ENCODE measurements at regions not wholly inside any gene's neighbourhood (a gene's known extent, or its start where the extent isn't known, plus 50 kb on each side); places are given as distances from the start of the nearest gene placed in this dataset.
"Not testable (repeated sequence)": the region's sequence is repeated elsewhere in the genome, so short reads cannot be mapped to it uniquely, and the experiment has no call there.

GRCh38 chr16:35102780-35103403 lies 1643.5 kb downstream of the TP53TG3F start:
- ChIA-PET POLR2A (no interaction called here), CTCF (no interaction called here)
- TF ChIP-seq FOXM1 (IDR thresholded peaks at IDR 0.05; ENCODE audit: borderline replicate concordance) (no peak), FOXK2 (IDR thresholded peaks at IDR 0.05) (no peak), NFRKB (IDR thresholded peaks at IDR 0.05) (no peak), HDGF (IDR thresholded peaks at IDR 0.05; ENCODE audit: borderline replicate concordance) (no peak), ELF4 (IDR thresholded peaks at IDR 0.05) (no peak), SP1 (IDR thresholded peaks at IDR 0.05) (no peak), PKNOX1 (IDR thresholded peaks at IDR 0.05) (no peak), FOXA1 (IDR thresholded peaks at IDR 0.05) (no peak), CTBP1 (IDR thresholded peaks at IDR 0.05; ENCODE audit: borderline replicate concordance) (no peak), ARNT (IDR thresholded peaks at IDR 0.05) (no peak), BHLHE40 (IDR thresholded peaks at IDR 0.05; ENCODE audit: borderline replicate concordance) (no peak), LEF1 (IDR thresholded peaks at IDR 0.05; ENCODE audit: borderline replicate concordance) (no peak), TARDBP (IDR thresholded peaks at IDR 0.05) (no peak), SUZ12 (IDR thresholded peaks at IDR 0.05) (no peak), ZNF384 (IDR thresholded peaks at IDR 0.05) (no peak), L3MBTL2 (conservative IDR thresholded peaks at IDR 0.05) (no peak)
- DNase-seq (ENCODE audit: extremely low spot score), result peak; percentile 11

GRCh38 chr16:35111772-35112171 lies 1652.4 kb downstream of the TP53TG3F start:
- DNase-seq (ENCODE audit: extremely low spot score); CTCF ChIA-PET; POLR2A ChIA-PET: not testable (repeated sequence)

- TF ChIP-seq LEF1 (IDR thresholded peaks at IDR 0.05; ENCODE audit: borderline replicate concordance) (no peak), BHLHE40 (IDR thresholded peaks at IDR 0.05; ENCODE audit: borderline replicate concordance) (no peak), NFRKB (IDR thresholded peaks at IDR 0.05) (no peak), PKNOX1 (IDR thresholded peaks at IDR 0.05) (no peak), TARDBP (IDR thresholded peaks at IDR 0.05) (no peak), ARNT (IDR thresholded peaks at IDR 0.05) (no peak), CTBP1 (IDR thresholded peaks at IDR 0.05; ENCODE audit: borderline replicate concordance) (no peak), SP1 (IDR thresholded peaks at IDR 0.05) (no peak), HDGF (IDR thresholded peaks at IDR 0.05; ENCODE audit: borderline replicate concordance) (no peak), ZNF384 (IDR thresholded peaks at IDR 0.05) (no peak), FOXM1 (IDR thresholded peaks at IDR 0.05; ENCODE audit: borderline replicate concordance) (no peak), FOXK2 (IDR thresholded peaks at IDR 0.05) (no peak), L3MBTL2 (conservative IDR thresholded peaks at IDR 0.05) (no peak)
- CTCF ChIA-PET, result no interaction called here
- POLR2A ChIA-PET, result no interaction called here
- no peak for DNase-seq (ENCODE audit: extremely low spot score)
Measured at GRCh38 chr16:35131429-35131828, 1672.0 kb downstream of the TP53TG3F start.

GRCh38 chr16:35134471-35134870 lies 1675.1 kb downstream of the TP53TG3F start:
- CTCF ChIA-PET, result no interaction called here
- DNase-seq (ENCODE audit: extremely low spot score), result no peak

GRCh38 chr16:35140293-35140986 lies 1681.0 kb downstream of the TP53TG3F start:
- CTCF ChIA-PET, result no interaction called here
- no peak for DNase-seq (ENCODE audit: extremely low spot score)
- POLR2A ChIA-PET, result no interaction called here
- TF ChIP-seq L3MBTL2 (conservative IDR thresholded peaks at IDR 0.05), result no peak
- TF ChIP-seq NFRKB (IDR thresholded peaks at IDR 0.05), result no peak
- TF ChIP-seq SUZ12 (IDR thresholded peaks at IDR 0.05), result no peak
- TF ChIP-seq CTBP1 (IDR thresholded peaks at IDR 0.05; ENCODE audit: borderline replicate concordance), result no peak
- no peak for TF ChIP-seq HDGF (IDR thresholded peaks at IDR 0.05; ENCODE audit: borderline replicate concordance)
- no peak for TF ChIP-seq FOXK2 (IDR thresholded peaks at IDR 0.05)
- TF ChIP-seq BHLHE40 (IDR thresholded peaks at IDR 0.05; ENCODE audit: borderline replicate concordance), result no peak
- TF ChIP-seq TARDBP (IDR thresholded peaks at IDR 0.05), result no peak
- no peak for TF ChIP-seq LEF1 (IDR thresholded peaks at IDR 0.05; ENCODE audit: borderline replicate concordance)
- TF ChIP-seq FOXA1 (IDR thresholded peaks at IDR 0.05), result no peak

More at GRCh38 chr16:35134471-35134870, 1675.1 kb downstream of the TP53TG3F start:
- no peak for TF ChIP-seq BHLHE40 (IDR thresholded peaks at IDR 0.05; ENCODE audit: borderline replicate concordance)
- TF ChIP-seq NFRKB (IDR thresholded peaks at IDR 0.05), result no peak
- no peak for TF ChIP-seq CTBP1 (IDR thresholded peaks at IDR 0.05; ENCODE audit: borderline replicate concordance)
- TF ChIP-seq LEF1 (IDR thresholded peaks at IDR 0.05; ENCODE audit: borderline replicate concordance), result no peak
- TF ChIP-seq SUZ12 (IDR thresholded peaks at IDR 0.05), result no peak
- no peak for TF ChIP-seq TARDBP (IDR thresholded peaks at IDR 0.05)
- no peak for TF ChIP-seq ZNF384 (IDR thresholded peaks at IDR 0.05)
- TF ChIP-seq L3MBTL2 (conservative IDR thresholded peaks at IDR 0.05), result no peak
- TF ChIP-seq SP1 (IDR thresholded peaks at IDR 0.05), result no peak
- no peak for TF ChIP-seq ELF4 (IDR thresholded peaks at IDR 0.05)
- TF ChIP-seq ARNT (IDR thresholded peaks at IDR 0.05), result no peak
- POLR2A ChIA-PET, result no interaction called here

GRCh38 chr16:35141303-35141702 lies 1681.9 kb downstream of the TP53TG3F start:
- no peak for DNase-seq (ENCODE audit: extremely low spot score)
- POLR2A ChIA-PET, result no interaction called here
- TF ChIP-seq PKNOX1 (IDR thresholded peaks at IDR 0.05), result no peak
- no peak for TF ChIP-seq FOXK2 (IDR thresholded peaks at IDR 0.05)
- TF ChIP-seq TARDBP (IDR thresholded peaks at IDR 0.05), result no peak
- TF ChIP-seq FOXA1 (IDR thresholded peaks at IDR 0.05), result no peak
- no peak for TF ChIP-seq L3MBTL2 (conservative IDR thresholded peaks at IDR 0.05)
- TF ChIP-seq ARNT (IDR thresholded peaks at IDR 0.05), result no peak
- TF ChIP-seq LEF1 (IDR thresholded peaks at IDR 0.05; ENCODE audit: borderline replicate concordance), result no peak
- TF ChIP-seq ELF4 (IDR thresholded peaks at IDR 0.05), result no peak
- TF ChIP-seq SUZ12 (IDR thresholded peaks at IDR 0.05), result no peak
- TF ChIP-seq CTBP1 (IDR thresholded peaks at IDR 0.05; ENCODE audit: borderline replicate concordance), result no peak
- no peak for TF ChIP-seq NFRKB (IDR thresholded peaks at IDR 0.05)
- no peak for TF ChIP-seq FOXM1 (IDR thresholded peaks at IDR 0.05; ENCODE audit: borderline replicate concordance)
- no peak for TF ChIP-seq SP1 (IDR thresholded peaks at IDR 0.05)
- no peak for TF ChIP-seq ZNF384 (IDR thresholded peaks at IDR 0.05)
- TF ChIP-seq HDGF (IDR thresholded peaks at IDR 0.05; ENCODE audit: borderline replicate concordance), result no peak
- TF ChIP-seq BHLHE40 (IDR thresholded peaks at IDR 0.05; ENCODE audit: borderline replicate concordance), result no peak
- CTCF ChIA-PET, result no interaction called here

Data from HEK293T (cell line).